ENCODE measurements at regions not wholly inside any gene's neighbourhood (a gene's known extent, or its start where the extent isn't known, plus 50 kb on each side); places are given as distances from the start of the nearest gene placed in this dataset.

DNA sequence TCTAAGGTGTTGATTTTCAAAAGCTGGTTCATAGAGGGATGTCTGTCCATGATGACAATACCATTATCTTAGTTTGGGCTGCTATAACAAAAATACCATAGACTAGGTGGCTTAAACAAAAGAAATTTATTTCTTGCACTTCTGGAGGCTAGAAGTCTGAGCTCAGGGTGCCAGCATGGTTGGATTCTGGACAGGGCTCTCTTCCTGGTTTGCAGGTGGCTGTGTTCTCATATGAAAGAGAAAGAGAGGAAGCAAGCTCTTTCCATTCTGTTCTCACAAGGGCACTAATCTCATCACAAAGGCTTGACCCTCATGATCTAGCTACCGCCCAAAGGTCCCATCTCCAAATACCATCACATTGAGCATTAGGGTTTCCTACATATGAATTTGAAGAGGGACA lies 144.5 kb upstream of the SLC24A3 start:
- in situ Hi-C loops (cut with HindIII; ENCODE audit: low sequenced_read_pairs), result no loop called here
- no peak for DNase-seq (ENCODE audit: low spot score)

DNA sequence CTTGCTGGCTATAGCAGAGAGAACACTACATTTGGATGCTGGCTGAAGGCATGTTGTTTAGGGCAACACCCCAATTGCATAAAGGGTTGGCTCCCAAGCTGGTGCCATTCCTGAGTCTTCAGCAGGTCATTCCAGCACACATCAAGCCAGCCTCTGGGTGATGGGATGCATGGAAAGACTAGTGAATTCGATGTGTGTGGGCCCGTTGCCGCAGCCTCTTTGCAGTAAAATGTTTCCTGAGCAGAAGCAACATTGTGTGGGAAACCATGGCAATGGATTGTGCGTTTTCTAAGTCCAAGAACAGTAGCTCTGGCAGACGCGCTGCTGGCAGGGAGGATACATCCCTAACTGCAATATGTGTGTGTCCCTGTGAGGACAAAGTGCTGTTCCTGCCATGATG lies 142.4 kb upstream of the SLC24A3 start:
- in situ Hi-C loops (cut with HindIII; ENCODE audit: low sequenced_read_pairs), result no loop called here
- DNase-seq (ENCODE audit: low spot score), result no peak

DNA sequence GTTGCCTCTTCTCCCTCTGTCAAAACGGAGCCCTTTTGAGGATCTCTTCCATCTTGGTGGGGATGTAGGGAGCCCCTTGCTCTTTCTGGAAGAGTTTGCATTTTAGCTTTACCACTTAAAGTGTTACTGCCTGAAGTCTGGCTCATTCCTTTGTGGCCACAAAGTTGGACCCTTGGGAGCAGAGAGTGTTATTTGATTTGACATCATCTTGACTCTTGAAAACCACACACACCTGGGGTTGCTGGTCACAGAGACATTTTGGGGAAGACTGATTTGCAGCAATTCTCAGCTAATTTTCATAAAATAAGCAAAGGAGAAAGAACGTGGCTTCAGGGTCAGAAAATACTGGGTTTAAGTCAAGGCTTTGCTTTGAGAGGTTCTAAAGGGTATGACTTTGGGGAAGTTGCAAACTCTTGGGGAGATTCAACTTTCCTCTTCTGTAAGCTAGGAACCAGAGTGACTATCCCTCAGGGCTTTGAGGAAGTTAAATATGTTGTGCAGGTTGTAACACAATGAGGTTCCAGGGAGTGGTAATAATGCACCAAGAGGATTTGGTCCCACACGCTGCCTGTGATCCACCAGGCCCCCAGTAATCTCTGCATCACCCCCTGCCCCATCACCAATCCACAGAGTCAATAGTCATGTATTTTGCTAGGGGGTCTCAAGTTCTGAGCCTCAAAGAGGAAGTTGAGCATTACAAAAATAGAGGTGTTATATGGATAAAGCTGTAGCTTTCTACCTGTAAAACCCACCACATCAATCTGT lies 141.6 kb upstream of the SLC24A3 start:
- in situ Hi-C loops (cut with HindIII; ENCODE audit: low sequenced_read_pairs), result no loop called here
- DNase-seq (ENCODE audit: low spot score), result no peak

DNA sequence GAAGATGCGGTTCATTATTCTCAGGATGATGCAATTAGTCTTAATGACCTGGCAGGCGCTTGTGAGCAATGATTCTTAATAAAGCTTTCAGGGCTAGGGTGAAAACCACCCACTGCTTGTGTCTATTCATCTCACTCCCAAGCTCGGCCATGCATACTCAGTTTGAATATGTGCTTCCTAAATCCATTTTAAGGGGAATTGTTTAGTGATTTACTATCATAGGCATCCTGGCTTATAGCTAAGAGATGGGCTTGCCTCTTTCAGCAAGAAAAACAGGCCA lies 141.1 kb upstream of the SLC24A3 start:
- no peak for DNase-seq (ENCODE audit: low spot score)
- in situ Hi-C loops (cut with HindIII; ENCODE audit: low sequenced_read_pairs), result no loop called here

DNA sequence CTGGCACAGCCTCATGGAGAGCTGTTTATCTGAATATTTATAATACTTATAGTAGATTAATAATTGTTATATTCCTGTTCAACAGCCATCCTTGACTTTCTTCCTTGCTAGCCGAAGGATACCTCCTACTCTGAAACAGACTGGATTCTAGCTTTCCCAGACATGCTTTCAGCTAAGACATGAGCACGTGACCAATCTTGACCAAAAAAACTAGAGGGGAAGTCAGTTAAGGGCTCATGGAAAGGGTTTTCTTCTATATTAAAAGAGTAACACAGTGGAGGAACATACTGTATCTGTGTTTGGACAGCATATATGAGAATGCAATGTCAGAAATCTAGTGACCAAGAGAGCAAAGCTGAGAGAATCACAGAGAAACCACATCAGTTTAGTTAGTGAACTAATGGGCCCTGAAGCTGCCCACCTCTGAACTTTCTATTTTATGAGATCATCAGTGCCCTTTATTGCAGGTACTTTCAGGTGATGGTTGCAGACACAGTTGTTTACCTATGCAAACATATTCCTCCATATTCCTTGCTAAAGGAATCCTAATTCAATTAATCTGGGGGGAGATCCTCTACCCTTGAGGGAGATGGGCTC lies 140.4 kb upstream of the SLC24A3 start:
- in situ Hi-C loops (cut with HindIII; ENCODE audit: low sequenced_read_pairs), result no loop called here
- no peak for DNase-seq (ENCODE audit: low spot score)

DNA sequence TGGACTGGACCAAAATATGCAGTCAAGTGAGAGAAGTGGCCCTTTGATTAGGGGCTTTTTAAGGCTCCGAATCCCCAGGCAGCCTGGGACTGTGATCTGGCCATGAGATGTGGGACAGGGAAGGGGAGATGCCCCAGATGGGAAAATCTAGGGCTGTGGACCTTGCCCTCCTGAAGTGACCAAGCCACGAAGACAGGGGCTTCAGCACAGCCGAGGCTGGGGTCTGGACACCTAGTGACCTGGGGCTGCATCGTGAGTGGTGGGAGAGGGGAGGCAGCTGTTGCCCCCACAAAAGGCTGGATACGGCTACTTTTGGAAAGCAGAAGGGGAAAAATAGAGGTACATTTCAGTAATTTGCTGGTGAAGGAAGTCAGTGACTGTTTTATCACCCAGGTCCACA lies 139.5 kb upstream of the SLC24A3 start:
- in situ Hi-C loops (cut with HindIII; ENCODE audit: low sequenced_read_pairs), result no loop called here
- no peak for DNase-seq (ENCODE audit: low spot score)

DNA sequence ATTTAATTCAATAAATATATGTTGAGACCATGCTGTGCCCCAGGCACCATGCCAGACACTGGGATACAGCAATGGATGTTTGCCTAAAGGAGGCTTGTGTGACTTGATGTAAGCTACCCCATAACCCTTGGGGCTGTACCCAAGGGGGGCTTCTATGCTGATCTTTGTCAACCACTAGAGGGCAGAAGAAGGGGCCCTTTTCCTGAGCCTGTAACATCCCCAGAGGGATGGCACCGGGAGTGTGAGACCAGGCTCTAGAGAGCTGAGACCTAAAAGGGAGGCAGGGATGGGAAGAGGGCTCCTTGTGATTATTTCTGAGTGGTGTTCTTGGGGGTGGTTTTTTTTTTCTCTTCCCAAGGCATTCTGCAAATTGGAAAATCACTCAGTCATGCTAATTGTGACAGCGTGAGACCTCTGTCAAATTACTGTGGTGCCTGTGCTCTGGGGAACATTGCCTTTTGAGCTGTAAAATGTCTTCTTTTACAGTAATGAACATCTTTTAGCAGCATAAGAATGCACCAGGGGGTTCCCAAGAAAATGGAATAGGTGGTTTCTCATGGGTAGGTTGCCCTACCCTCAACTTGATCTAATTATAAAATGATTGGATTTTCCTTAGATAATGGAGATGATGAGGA lies 138.7 kb upstream of the SLC24A3 start:
- DNase-seq (ENCODE audit: low spot score), result no peak
- in situ Hi-C loops (cut with HindIII; ENCODE audit: low sequenced_read_pairs), result no loop called here

DNA sequence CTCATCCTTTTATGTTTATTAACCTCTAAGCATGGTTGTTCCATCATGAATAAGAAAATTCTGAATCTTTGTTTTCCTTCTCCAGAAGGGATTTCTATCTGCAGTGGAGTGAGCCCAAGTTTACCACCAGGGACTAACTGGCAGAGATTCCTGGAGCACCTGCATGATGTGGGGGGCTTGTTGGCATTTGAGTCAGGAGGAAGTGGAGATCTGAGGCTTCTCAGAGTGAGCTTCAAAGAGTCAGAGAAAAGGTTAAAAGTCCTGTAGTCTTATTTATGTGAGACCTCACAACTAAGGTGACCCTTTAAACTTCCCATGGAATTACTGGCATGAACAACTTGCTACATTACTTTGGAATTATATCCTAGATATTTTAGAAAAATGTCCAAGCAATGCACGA lies 138.1 kb upstream of the SLC24A3 start:
- no peak for DNase-seq (ENCODE audit: low spot score)
- in situ Hi-C loops (cut with HindIII; ENCODE audit: low sequenced_read_pairs), result no loop called here

DNA sequence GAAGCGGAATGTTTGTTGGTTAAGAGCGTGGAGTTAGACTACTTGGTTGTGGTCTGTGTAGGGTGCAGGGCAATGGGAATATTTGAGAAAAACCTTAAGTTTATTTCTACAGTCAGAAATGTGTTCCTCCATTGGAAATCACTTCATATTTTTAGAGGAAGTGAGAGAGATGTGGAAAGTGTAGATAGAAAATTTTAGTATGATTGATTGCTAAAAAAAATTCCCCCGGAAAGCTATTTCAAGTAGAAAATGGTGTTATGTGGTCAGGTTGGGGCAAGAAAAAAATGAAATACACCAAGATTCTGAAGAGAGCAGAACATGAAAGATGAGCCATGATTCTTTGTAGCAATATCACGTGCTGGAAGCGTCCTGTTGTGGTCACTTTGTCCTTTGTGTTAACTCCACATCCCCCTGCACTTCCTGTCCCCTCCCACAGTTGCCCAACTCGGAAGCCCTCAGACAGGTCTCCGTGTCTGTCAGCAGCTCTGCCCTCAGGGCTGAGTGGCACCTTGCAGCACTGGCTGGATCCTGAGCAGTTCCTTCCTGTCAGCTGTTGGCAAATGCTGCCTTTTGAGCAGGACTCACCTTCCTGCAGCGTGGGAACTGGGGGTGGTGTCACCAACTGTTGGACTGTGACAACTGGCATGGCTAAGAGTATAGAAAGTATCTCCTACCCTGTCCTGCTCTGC lies 137.5 kb upstream of the SLC24A3 start:
- DNase-seq (ENCODE audit: low spot score), result no peak

DNA sequence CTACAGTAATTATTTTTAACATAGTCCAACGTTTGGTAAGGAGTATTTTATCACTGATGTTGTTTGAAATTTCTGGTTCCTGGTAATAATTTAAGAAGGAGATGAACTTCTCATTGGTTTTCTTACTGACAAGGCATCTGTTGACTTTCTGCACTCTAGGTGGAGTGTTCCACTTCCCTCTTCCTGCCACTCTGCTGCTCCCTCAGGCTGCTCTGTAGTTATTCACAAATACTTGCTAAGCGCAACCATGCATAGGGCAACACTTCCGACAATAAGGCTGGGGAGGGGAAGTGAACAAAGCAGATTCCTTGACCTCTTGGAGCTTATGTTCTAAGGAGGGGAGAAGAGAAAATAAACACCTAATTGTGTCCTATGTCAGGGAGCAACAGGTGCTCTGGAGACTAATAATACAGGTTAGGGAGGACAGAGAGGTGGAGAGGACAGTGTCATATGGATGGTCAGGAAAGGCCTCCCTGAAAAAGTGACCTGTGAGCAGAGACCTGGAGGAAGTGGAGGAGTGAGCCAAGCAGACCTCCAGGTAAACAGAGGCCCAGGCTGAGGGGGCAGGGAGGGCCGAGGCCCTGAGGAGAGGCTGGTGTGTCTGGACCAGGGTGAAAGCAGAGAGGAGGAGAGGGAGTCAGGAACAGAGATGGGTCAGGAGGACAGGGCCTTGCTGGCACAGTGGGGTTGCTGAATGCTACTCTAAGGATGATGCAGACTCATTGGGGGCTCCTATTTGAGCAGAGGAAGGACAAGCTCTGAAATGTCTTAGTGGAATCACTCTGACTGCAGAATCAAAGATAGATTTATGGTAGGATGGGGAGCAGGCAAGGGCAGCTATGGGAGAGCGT lies 134.8 kb upstream of the SLC24A3 start:
- DNase-seq (ENCODE audit: low spot score), result no peak
- in situ Hi-C loops (cut with HindIII; ENCODE audit: low sequenced_read_pairs), result no loop called here

More for the DNA sequence above, 137.5 kb upstream of the SLC24A3 start:
- in situ Hi-C loops (cut with HindIII; ENCODE audit: low sequenced_read_pairs), result no loop called here

DNA sequence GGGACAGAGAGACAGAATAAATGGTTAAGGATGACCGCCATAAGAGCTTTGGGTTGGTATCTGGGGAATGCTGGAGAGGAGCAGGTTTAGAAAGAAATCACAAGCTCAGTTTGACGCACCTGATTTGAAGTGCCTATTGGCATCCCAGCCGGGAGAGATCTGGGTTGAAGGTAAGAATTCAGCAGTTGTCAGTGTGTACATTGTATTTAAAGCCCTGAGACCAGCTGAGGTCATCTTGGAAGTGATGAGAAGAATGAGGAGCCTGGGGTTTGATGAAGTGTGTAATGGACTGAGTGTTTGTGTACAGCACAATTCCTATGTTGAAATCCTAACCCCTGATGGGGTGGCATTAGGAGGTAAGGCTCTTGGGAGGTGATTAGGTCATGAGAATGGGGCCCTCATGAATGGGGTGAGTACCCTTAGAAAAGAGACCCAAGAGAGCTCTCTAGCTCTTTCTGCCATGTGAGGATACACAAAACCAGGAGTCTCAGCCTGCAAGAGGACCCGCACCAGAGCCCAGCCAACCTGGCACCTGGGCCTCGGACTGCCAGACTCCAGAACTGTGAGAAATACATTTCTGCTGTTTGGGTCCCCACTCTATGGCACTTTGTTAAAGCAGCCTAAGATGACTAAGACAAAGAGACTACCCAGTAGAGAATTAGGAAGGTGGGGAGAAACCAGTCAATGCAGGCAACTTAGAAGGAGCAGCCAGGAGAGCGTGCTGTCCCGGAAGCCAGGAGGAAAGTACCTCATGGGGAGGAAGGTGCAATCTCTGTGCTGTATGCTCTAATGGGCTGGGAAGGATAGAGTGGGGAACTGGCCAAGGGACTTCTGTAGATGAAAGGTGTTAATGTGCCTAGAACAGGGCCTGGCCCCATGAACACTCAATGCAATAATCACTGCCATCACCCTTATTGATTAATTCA lies 133.7 kb upstream of the SLC24A3 start:
- DNase-seq (ENCODE audit: low spot score), result no peak
- in situ Hi-C loops (cut with HindIII; ENCODE audit: low sequenced_read_pairs), result no loop called here

DNA sequence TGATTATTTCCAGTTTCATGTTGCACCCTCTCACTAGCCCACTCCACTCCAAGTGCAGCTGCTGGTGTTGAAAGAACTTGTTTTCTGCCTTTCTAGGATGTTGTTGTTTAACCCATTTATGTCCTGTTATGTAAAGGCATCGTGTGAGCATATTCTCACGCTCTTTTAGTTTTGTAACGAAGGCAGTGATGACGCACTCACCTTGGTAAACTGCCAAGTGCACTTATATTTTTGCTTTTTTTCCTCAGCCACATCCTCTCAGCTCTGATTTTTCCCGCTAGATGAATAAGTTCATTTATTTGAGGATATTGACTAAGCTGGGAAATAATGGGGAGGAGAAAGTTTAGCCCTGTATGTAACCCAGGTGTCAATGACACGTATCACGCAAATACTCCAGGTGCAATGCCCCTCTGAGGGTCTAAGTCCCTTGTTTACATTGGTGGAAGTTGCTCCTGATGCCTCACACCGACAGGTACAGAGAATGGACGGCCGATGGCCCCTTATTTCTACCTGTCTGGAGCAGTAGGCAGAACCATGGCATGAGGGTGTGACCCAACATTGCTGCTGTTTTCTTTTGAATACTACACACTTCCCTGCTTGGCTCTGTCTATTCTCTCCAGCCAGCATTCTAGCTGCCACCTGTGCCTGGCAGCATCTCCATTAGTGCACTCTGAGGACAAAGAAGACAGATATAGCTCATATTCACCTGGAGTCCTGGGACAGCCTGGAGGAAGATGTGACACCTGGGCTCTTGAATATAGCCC lies 132.7 kb upstream of the SLC24A3 start:
- DNase-seq (ENCODE audit: low spot score), result no peak
- in situ Hi-C loops (cut with HindIII; ENCODE audit: low sequenced_read_pairs), result no loop called here

DNA sequence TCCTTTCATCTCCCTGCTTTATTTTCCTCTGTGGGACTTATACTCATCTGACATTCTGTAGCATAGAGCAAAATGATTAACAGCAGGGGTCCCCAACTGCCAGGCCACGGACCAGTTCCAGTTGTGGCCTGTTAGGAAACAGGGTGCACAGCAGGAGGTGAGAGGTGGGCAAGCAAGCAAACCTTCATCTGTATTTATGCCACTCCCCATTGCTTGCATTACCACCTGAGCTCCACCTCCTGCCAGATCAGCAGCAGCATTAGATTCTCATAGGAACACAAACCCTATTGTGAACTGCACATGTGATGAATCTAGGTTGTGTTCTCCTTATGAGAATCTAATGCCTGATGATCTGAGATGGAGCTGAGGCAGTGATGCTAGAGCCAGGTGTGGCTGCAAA lies 130.5 kb upstream of the SLC24A3 start:
- in situ Hi-C loops (cut with HindIII; ENCODE audit: low sequenced_read_pairs), result no loop called here

DNA sequence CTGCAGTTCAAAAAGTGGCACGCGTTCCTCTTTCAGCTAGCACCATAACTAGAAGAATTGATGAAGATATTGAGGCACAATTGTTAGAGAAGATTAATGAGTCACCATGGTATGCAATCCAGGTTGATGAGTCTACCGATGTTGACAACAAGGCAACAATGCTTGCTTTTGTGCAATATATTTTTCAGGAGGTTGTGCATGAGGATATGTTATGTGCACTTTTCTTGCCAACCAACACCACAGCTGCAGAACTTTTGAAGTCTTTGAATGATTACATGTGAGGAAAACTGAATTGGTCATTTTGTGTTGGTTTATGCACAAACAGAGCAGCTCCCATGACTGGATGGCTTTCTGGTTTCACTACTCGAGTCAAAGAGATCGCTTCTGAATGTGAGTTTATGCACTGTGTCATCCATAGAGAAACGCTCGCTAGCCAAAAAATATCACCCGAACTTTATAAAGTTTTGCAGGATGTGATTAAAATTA lies 129.3 kb upstream of the SLC24A3 start:
- no peak for DNase-seq (ENCODE audit: low spot score)
- in situ Hi-C loops (cut with HindIII; ENCODE audit: low sequenced_read_pairs), result no loop called here

More for the DNA sequence above, 130.5 kb upstream of the SLC24A3 start:
- DNase-seq (ENCODE audit: low spot score), result no peak

DNA sequence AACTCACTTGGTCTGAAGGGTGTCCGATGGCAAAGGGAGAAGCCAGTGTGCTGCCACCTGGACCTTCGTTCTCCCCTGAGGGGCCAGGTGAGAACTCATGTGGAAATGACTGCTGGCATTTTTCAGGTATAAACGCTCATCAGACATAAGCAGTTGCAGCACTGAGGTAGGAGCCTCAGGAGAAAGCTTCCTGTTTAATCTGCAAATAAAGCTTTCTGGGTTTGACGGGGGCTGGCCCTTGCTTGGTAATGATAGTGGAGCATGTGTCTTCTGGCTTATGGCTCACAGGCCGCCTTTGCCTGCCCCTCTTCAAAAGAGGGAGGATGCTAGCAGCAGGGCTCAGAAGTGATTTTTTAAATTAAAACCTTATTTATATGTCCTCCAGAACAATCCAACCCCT lies 122.1 kb upstream of the SLC24A3 start:
- in situ Hi-C loops (cut with HindIII; ENCODE audit: low sequenced_read_pairs), result no loop called here
- no peak for DNase-seq (ENCODE audit: low spot score)

DNA sequence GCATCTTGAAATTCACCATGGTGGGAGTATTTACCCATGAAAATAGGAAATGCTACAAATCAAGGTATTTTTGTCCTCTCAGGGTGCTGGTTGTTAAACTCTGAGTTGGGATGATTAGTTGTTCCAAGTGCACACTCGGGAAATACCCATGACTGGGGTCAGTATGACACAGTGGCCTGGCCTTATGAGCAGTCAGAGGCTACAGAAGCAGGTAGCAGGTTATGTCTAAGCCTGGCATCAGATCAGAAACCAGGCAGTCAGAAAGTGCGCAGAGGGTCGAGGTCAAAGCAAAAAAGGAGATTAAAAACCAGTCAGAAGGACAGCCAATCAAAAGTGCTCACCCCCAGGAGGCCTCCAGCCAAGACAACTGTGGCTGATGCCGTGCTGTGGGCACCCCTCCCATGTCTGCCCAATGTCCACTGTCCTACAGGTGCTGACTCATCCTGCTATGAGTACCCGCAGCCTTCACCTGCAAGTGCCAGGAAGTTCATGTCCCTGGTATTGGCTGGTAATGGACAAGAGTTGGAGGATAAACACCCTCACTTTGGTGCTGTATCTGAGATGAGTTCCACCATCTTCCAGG lies 117.4 kb upstream of the SLC24A3 start:
- in situ Hi-C loops (cut with HindIII; ENCODE audit: low sequenced_read_pairs), result no loop called here
- DNase-seq (ENCODE audit: low spot score), result no peak

DNA sequence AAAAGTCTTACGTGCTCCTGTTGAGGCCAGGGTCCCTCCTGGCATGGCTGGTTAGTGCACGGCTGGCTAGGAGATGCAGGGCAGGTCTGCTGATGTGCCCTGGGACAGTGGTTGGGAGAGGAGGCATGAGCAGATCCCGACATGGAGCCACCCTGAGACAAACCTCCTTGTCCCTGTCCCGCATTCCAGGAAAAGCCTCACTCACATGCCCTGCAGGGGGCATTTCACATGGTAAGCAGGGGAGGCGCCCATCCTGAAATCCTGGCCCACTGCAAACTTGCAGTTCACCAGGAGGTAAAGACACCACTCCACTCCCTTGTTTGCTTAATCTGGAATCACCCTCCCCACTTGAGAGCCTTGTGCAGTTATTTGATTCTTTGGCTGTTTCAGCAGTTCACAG lies 116.7 kb upstream of the SLC24A3 start:
- in situ Hi-C loops (cut with HindIII; ENCODE audit: low sequenced_read_pairs), result no loop called here
- DNase-seq (ENCODE audit: low spot score), result no peak
